ENCODE measurements at regions not wholly inside any gene's neighbourhood (a gene's known extent, or its start where the extent isn't known, plus 50 kb on each side); places are given as distances from the start of the nearest gene placed in this dataset.

- DNase-seq (ENCODE audit: low spot score): no peak
- in situ Hi-C loops (cut with MboI; ENCODE audit: low sequenced_read_pairs, unreplicated experiment): no loop called here
- TF ChIP-seq CTCF (IDR thresholded peaks at IDR 0.05; ENCODE audit: borderline replicate concordance, control extremely low read depth, extremely low read depth, insufficient read depth, missing control alignments): no peak
Observed at GRCh38 chr5:99099691-99100090, 170.9 kb upstream of the CHD1 start.

DNA sequence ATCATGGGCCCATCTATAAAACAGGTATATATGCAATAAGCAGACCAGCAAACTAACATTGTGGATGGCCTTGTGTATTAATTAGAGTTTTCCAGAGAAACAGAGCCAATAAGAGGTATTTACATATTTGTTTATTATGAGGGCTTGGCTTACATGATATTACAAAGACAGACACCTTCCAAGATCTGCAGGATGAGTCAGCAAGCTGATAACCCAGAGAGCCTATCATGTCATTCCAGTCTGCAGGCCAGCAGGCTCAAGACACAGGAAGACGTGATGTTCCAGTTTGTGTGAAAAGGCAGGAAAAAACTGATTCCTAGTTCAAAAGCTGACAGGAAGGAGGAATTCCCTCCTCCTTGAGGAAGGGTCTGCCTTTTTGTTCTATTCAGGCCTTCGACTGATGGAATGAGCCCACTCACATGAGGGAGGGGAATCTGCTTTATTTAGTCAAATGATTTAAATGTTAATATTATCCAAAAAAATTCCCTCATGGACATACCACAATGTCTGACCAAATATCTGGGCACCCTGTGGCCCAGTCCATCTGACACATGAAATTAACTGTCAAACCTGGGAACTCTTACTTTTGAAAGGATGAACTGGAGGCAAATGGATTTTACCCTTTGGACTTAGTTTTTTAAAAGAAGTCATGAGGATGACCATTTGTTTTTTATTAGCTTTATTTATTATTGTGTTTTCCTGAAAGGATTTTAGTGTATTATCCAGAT, 161.2 kb upstream of the CHD1 start:
- DNase-seq (ENCODE audit: low spot score): no peak
- in situ Hi-C loops (cut with MboI; ENCODE audit: low sequenced_read_pairs, unreplicated experiment): no loop called here

GRCh38 chr5:99088309-99088708, 159.5 kb upstream of the CHD1 start:
- no peak for DNase-seq (ENCODE audit: low spot score)
- in situ Hi-C loops (cut with MboI; ENCODE audit: low sequenced_read_pairs, unreplicated experiment): no loop called here
- no peak for TF ChIP-seq CTCF (IDR thresholded peaks at IDR 0.05; ENCODE audit: borderline replicate concordance, control extremely low read depth, extremely low read depth, insufficient read depth, missing control alignments)

More for the DNA sequence above, 161.2 kb upstream of the CHD1 start:
- no peak for TF ChIP-seq CTCF (IDR thresholded peaks at IDR 0.05; ENCODE audit: borderline replicate concordance, control extremely low read depth, extremely low read depth, insufficient read depth, missing control alignments)

GRCh38 chr5:99083197-99083596, 154.4 kb upstream of the CHD1 start:
- no peak for TF ChIP-seq CTCF (IDR thresholded peaks at IDR 0.05; ENCODE audit: borderline replicate concordance, control extremely low read depth, extremely low read depth, insufficient read depth, missing control alignments)
- DNase-seq (ENCODE audit: low spot score): no peak
- in situ Hi-C loops (cut with MboI; ENCODE audit: low sequenced_read_pairs, unreplicated experiment): no loop called here

- DNase-seq (ENCODE audit: low spot score): no peak
- in situ Hi-C loops (cut with MboI; ENCODE audit: low sequenced_read_pairs, unreplicated experiment): no loop called here
- TF ChIP-seq CTCF (IDR thresholded peaks at IDR 0.05; ENCODE audit: borderline replicate concordance, control extremely low read depth, extremely low read depth, insufficient read depth, missing control alignments): no peak
Observed at GRCh38 chr5:99081711-99082110, 152.9 kb upstream of the CHD1 start.

DNA sequence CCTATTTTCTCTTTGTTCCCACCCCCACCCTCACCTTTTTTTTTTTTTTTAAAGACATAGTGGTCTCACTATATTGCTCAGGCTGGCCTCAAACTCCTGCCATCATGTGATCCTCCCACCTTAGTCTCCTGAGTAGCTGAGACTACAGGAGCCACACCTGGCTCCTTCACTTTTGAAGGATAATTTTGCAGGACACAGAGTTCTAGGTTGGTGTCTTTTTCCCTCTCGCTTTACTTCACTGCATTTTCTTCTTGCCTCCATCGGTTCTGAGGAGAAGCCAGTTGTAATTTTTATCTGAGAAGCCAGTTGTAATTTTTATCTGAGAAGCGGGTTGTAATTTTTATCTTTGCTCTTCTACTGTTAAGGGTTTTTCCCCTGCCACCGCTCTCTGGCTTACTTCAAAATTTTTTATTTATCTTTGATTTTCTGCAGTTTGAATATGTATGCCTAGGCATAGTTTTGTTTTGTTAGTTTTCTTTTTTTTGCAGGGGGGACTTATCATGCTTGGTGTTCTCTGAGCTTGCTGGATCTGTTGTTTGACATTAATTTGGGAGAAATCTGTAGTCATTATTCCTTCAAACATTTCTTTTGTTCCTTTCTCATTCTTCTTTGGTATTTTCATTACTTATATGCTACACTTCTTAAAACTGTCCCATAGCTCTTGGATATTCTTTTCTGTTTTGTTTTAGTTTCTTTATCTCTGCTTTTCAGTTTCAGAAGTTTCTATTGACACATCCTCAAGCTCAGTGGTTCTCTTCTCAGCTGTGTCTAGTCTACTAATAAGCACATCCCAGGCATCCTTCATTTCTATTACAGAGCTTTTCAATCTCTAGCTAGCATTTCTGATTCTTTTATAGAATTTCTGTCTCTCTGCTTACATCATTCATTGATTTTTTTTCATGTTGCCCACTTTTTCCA, 148.2 kb upstream of the CHD1 start:
- no peak for TF ChIP-seq CTCF (IDR thresholded peaks at IDR 0.05; ENCODE audit: borderline replicate concordance, control extremely low read depth, extremely low read depth, insufficient read depth, missing control alignments)
- no peak for DNase-seq (ENCODE audit: low spot score)
- in situ Hi-C loops (cut with MboI; ENCODE audit: low sequenced_read_pairs, unreplicated experiment): no loop called here
